Progenitor cell of endocrine pancreas (in vitro differentiated cells): ENCODE measurements at regions not wholly inside any gene's neighbourhood (a gene's known extent, or its start where the extent isn't known, plus 50 kb on each side); places are given as distances from the start of the nearest gene placed in this dataset.

Source experiments
- DNase-seq: peaks from one replicate; pipeline ENCODE4 v3.0.0; 2021; ENCODE audit warnings: low spot score; ENCODE audit not compliant: unreplicated experiment
- H3K27ac Mint-ChIP-seq: 2 replicates; pipeline ENCODE4 v1.8.0; 2021; ENCODE audit warnings: mild to moderate bottlenecking, moderate library complexity, mixed read lengths
- H3K27me3 Mint-ChIP-seq: 2 replicates; pipeline ENCODE4 v1.8.0; 2021; ENCODE audit warnings: mixed read lengths
- H3K36me3 Mint-ChIP-seq: 2 replicates; pipeline ENCODE4 v1.8.0; 2022; ENCODE audit warnings: mixed read lengths; ENCODE audit not compliant: insufficient read depth
- H3K4me1 Mint-ChIP-seq: 2 replicates; pipeline ENCODE4 v1.8.0; 2021; ENCODE audit warnings: low read depth, mixed read lengths
- H3K4me3 Mint-ChIP-seq: 2 replicates; pipeline ENCODE4 v1.8.0; 2021; ENCODE audit warnings: low read depth, mild to moderate bottlenecking, moderate library complexity, mixed read lengths
- H3K9me3 Mint-ChIP-seq: 2 replicates; pipeline ENCODE4 v1.8.0; 2021; ENCODE audit warnings: low read depth, mixed read lengths
- CTCF ChIP-seq: fragments of 200-600 bp; sonication (generic); IDR thresholded peaks from one replicate; pipeline ENCODE4 v1.5.0; 2021; ENCODE audit warnings: antibody characterized with exemption, mild to moderate bottlenecking; ENCODE audit not compliant: unreplicated experiment

GRCh38 chr2:58730764-58731487, 489.8 kb upstream of the FANCL start:
- H3K36me3 Mint-ChIP-seq, result no peaks in the 10 kb centered on the region
- TF ChIP-seq CTCF, result no peak
- H3K27me3 Mint-ChIP-seq, result no peaks in the 10 kb centered on the region
- no peak for DNase-seq
- H3K4me1 Mint-ChIP-seq, result no peaks in the 10 kb centered on the region
- no peaks in the 10 kb centered on the region for H3K9me3 Mint-ChIP-seq
- H3K27ac Mint-ChIP-seq, result no peak overlapping the region
- no peak overlapping the region for H3K4me3 Mint-ChIP-seq

- Mint-ChIP-seq H3K36me3 (no peaks in the 10 kb centered on the region), H3K4me1 (no peaks in the 10 kb centered on the region), H3K4me3 (no peak overlapping the region), H3K27ac (no peak overlapping the region), H3K27me3 (no peaks in the 10 kb centered on the region), H3K9me3 (no peaks in the 10 kb centered on the region)
- no peak for DNase-seq
- no peak for TF ChIP-seq CTCF
Observed at GRCh38 chr2:58727981-58728656, 487.0 kb upstream of the FANCL start.

- Mint-ChIP-seq H3K27me3 (no peaks in the 10 kb centered on the region), H3K9me3 (no peaks in the 10 kb centered on the region), H3K36me3 (no peaks in the 10 kb centered on the region), H3K4me1 (no peaks in the 10 kb centered on the region), H3K27ac (no peak overlapping the region), H3K4me3 (no peak overlapping the region)
- no peak for TF ChIP-seq CTCF
- no peak for DNase-seq
Observed at GRCh38 chr2:58721912-58722591, 480.9 kb upstream of the FANCL start.

- Mint-ChIP-seq H3K4me3 (no peak overlapping the region), H3K4me1 (no peaks in the 10 kb centered on the region), H3K27me3 (no peaks in the 10 kb centered on the region), H3K27ac (no peak overlapping the region), H3K36me3 (no peaks in the 10 kb centered on the region), H3K9me3 (no peaks in the 10 kb centered on the region)
- no peak for DNase-seq
- no peak for TF ChIP-seq CTCF
Observed at GRCh38 chr2:58720770-58721697, 479.9 kb upstream of the FANCL start.
